HG03064 (cell line): ENCODE measurements at regions not wholly inside any gene's neighbourhood (a gene's known extent, or its start where the extent isn't known, plus 50 kb on each side); places are given as distances from the start of the nearest gene placed in this dataset.

ENCODE experiments used
- ATAC-seq: cut with Tn5 transposase; IDR thresholded peaks from one replicate; pipeline ENCODE4 v1.9.1; 2021; ENCODE audit warnings: low read depth; ENCODE audit not compliant: unreplicated experiment

- ATAC-seq, result no peak
Observed at GRCh38 chr18:43471873-43472272, 194.6 kb upstream of the SYT4 start.

DNA sequence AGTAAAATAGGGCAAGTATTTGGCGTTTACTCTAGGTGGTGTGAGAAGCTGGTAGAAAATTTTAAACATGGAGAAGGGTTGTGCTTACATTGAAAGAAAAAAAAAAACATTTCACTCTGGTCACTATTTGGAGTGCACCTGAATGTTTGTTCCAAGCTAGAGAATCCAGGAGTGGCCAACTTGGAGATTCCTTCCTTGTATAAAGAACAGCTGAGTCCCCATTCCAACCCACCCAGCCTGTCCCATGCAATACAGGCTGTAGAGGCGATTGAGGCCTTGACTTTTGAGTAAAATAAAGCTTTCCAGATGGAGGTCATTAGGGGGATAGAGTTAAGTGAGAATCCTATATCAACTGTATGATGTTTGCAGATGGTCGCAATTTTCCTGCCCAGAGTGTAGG is 203.8 kb upstream of the SYT4 start:
- no peak for ATAC-seq

GRCh38 chr18:43482136-43482535 is 204.8 kb upstream of the SYT4 start:
- ATAC-seq, result no peak

DNA sequence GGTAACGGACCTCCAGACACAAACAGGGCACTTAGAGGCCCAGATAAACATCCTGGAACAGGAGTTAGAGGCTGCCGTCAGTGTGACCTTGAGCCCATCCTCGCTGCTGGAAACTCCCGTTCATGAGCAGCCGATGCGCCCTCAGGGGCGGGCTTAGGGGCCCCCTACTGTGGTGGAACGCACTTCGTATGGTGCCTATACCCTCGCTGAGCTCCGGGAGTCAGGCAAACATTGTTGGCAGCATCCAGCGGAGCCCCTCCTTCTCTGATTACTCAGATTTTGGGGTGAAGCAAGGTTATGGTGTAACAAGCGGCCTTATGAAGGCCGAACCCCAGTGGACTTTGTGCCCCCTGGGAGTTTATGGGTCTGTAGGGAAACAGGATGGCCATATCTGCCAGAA is 205.3 kb upstream of the SYT4 start:
- no peak for ATAC-seq

DNA sequence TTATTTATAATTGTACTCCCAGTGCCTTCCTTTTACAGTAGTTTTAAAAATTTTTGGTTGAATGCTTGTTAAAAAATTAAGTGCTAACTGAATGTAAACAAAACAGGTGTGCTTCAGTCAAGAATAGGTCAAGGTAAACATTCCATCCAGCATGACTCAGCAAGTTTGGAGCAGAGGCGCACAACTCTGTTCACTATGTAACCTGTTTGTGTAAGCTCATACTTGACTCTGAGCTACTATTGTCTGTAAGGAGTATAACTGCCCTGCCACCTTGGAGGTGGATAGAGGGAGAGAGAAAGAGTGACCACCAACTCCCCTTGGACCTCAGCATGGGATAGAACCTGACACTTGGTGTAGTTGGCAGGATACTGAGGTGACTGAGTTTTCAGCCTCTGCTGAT is 207.4 kb upstream of the SYT4 start:
- ATAC-seq, result no peak

DNA sequence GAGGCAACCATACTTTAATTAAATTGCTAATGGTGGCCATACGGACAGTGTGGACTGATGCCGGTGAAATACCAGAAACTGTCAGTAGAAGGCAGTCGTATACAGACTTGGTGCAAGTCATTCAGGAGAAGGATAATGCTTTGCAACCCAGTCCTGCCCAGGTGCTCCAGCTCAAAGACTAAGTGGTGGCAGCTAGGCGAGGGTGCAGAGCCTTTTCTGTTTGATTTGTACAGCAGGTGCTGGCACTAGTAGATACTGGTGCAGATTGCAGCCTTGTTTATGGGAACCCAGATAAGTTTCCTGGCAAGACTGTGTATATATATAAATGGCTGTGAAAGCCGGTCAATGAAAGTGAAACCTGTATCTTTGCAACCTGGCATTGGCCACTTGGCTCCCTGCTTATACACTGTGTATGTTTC is 208.3 kb upstream of the SYT4 start:
- ATAC-seq, result no peak

GRCh38 chr18:43486462-43486861 is 209.2 kb upstream of the SYT4 start:
- no peak for ATAC-seq

DNA sequence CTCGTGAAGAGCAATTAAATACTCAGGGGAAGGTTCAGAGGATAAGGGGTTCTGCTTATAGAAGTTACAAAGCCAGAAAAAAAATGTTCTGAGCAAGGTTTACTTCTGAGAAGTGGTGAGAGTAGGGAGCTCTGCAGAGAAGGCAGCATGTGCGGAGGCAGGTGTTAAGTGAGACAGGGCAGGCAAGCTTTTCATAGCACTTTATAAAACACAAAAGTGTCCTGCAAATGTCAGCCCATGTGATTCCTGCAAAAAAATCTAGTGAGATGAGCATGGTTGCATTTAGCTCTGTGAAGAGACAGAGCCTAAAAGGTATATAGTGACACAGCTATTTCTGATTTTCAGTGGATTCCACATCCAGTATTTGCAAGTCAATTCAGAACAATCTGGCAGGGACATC is 223.8 kb upstream of the SYT4 start:
- ATAC-seq, result no peak

- ATAC-seq, result no peak
Observed at GRCh38 chr18:43506935-43507334, 229.6 kb upstream of the SYT4 start.

- no peak for ATAC-seq
Observed at GRCh38 chr18:43507842-43508481, 230.7 kb upstream of the SYT4 start.

DNA sequence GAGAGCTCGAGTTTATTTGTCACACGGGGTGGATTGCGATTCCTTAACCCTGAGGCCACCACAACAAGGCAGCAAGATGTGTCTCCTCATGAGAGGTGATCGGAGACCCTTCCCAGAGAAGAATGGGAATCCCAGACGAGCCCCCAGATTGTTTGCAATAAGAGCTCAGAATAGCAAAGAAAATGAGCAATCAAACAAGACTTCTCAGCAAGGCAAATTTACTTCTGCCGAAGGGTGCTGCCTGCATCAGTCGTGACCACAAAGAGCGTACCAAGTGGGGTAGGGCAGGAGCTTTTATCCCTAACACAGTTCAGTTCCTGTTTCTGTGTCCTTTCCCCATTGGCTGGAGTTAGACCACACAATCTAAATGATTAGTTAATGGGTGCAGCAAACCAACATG is 237.5 kb upstream of the SYT4 start:
- ATAC-seq, result no peak

- no peak for ATAC-seq
Observed at GRCh38 chr18:43515481-43515880, 238.2 kb upstream of the SYT4 start.

DNA sequence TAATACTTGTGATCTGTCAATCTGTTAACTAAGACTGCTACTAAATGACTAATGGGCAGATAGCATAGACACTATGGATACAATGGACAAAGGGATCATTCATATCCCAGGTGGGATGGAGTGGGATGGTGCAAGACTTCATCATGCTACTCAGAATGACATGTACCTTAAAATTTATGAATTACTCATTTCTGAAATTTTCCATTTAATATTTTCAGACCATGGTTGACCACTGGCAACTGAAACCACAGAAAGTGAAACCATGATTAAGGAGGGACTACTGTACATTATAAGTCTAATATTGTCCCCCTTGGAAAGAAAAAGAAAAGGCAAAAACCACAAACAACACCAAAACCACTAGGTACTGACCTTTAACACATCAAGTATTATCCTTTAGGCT is 247.0 kb upstream of the SYT4 start:
- ATAC-seq, result no peak

DNA sequence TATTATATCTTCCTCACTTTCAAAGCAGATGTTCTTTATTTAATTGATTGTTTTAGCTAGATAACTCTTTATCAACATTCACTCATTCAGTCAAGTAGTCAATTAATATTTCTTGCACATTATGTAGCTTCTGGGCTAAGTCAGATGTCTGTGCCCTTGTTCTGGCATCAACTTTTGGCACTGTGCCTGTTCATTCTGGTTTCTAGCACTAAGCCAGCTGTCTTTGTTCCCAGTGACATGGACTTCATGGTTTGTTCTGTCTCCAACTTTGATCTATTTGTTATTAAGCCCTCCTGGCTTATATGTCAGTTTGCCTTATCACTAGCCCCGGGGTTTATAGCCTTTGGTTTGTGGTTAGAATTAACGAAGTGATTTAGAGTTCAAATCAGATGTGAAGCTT is 247.9 kb upstream of the SYT4 start:
- ATAC-seq, result no peak

- ATAC-seq, result no peak
Observed at GRCh38 chr18:43526426-43527145, 249.3 kb upstream of the SYT4 start.

- no peak for ATAC-seq
Observed at GRCh38 chr18:43531438-43531837, 254.1 kb upstream of the SYT4 start.

GRCh38 chr18:43533371-43533770 is 256.1 kb upstream of the SYT4 start:
- ATAC-seq, result no peak

- no peak for ATAC-seq
Observed at GRCh38 chr18:43534511-43534910, 257.2 kb upstream of the SYT4 start.

DNA sequence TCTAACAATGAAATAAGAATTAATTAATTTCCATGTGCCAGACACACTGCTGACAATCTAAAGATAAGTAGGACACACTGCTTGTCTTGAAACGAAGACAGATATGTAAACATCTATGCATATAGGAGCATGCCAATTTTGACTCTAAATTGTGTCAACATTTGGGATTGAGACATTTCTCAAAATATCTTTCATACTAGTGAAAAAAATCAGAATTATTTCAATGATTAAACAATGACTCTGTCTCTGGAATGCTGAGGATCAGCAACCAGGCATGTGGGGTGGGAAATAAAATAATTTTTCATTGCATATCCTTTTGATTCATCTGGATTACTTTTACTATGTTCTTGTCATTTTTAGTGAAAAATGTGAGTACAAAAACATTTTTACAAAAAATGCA is 262.6 kb upstream of the SYT4 start:
- no peak for ATAC-seq

DNA sequence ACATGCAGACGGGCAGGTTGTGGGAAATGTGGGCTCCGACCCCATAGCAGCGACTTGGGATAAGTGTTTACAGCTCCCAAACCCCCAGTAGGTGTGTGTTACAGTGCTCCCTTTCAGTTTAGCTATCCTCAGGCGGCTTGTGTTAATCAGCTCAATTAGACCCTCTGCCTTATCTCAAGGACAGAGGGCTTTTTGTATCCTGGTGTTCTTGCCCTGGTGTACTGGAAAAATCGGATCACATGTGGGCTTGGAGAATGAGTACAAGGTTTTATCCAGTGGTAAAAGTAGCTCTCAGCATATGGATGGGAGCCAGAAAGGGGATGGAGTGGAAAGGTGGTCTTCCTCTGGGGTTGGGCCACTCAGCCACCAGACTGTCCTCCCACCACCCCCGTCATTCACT is 264.7 kb upstream of the SYT4 start:
- ATAC-seq, result no peak

DNA sequence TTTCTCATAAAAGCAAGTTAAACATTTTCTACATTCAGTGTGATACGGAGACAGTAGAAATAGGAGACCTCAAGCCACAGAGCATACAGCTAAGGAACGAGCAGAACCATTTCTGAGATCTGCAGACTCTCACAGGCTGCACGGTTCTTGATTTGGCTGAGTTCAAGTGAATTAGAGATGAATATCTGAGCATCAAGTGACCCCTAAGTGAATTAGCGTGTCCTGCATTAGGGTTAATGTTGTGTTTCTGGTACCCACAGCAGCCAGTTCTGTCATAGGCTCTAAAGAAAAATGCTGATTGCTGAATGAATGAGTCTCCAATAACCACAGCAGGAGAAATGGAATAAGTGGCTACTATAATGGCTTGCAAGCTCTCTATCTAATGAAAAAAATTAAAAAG is 265.9 kb upstream of the SYT4 start:
- ATAC-seq, result no peak

GRCh38 chr18:43547456-43547855 is 270.2 kb upstream of the SYT4 start:
- ATAC-seq, result no peak

- ATAC-seq, result no peak
Observed at GRCh38 chr18:43559507-43559906, 282.2 kb upstream of the SYT4 start.
